ENCODE measurements at regions not wholly inside any gene's neighbourhood (a gene's known extent, or its start where the extent isn't known, plus 50 kb on each side); places are given as distances from the start of the nearest gene placed in this dataset.
"Not testable (repeated sequence)": the region's sequence is repeated elsewhere in the genome, so short reads cannot be mapped to it uniquely, and the experiment has no call there.

GRCh38 chr2:89833116-89833779 lies 1141.8 kb downstream of the RPIA start:
- Histone ChIP-seq H3K4me2 (ENCODE audit: low read length) (no peak overlapping the region), H4K20me1 (ENCODE audit: insufficient read depth, low read length) (no peaks in the 10 kb centered on the region), H3K9ac (ENCODE audit: low read length) (no peak overlapping the region), H3K9me2 (ENCODE audit: low read depth, low read length) (no peaks in the 10 kb centered on the region), H3K4me1 (ENCODE audit: insufficient read depth, low read length, severe bottlenecking) (no peaks in the 10 kb centered on the region), H3K4me3 (ENCODE audit: low read depth, low read length, poor library complexity, severe bottlenecking) (no peak overlapping the region), H3K79me2 (ENCODE audit: insufficient read depth, low read length) (no peaks in the 10 kb centered on the region), H3K27ac (ENCODE audit: low read depth, low read length, poor library complexity, severe bottlenecking) (no peak overlapping the region), H2AFZ (ENCODE audit: low read length) (no peak overlapping the region), H3K27me3 (ENCODE audit: insufficient read depth, low read length) (no peaks in the 10 kb centered on the region), H3F3A (ENCODE audit: insufficient read depth, low read length) (peaks cover 6% of the 10 kb centered on the region), H3K9me3 (ENCODE audit: low read length) (peaks cover 23% of the 10 kb centered on the region), H3K36me3 (ENCODE audit: insufficient read depth, low read length) (no peaks in the 10 kb centered on the region)
- TF ChIP-seq CTCF (IDR thresholded peaks at IDR 0.05; ENCODE audit: low read length) (no peak), EZH2 (IDR thresholded peaks at IDR 0.05; ENCODE audit: borderline replicate concordance, low read length) (no peak)

GRCh38 chr2:89833780-89834117 lies 1142.3 kb downstream of the RPIA start:
- Histone ChIP-seq H3K9ac (ENCODE audit: low read length) (no peak overlapping the region), H3K4me2 (ENCODE audit: low read length) (no peak overlapping the region), H3K27me3 (ENCODE audit: insufficient read depth, low read length) (no peaks in the 10 kb centered on the region), H3K79me2 (ENCODE audit: insufficient read depth, low read length) (no peaks in the 10 kb centered on the region), H3K4me1 (ENCODE audit: insufficient read depth, low read length, severe bottlenecking) (no peaks in the 10 kb centered on the region), H3K9me2 (ENCODE audit: low read depth, low read length) (no peaks in the 10 kb centered on the region), H4K20me1 (ENCODE audit: insufficient read depth, low read length) (no peaks in the 10 kb centered on the region), H3K9me3 (ENCODE audit: low read length) (peaks cover 26% of the 10 kb centered on the region), H2AFZ (ENCODE audit: low read length) (no peak overlapping the region), H3K36me3 (ENCODE audit: insufficient read depth, low read length) (no peaks in the 10 kb centered on the region), H3K27ac (ENCODE audit: low read depth, low read length, poor library complexity, severe bottlenecking) (no peak overlapping the region), H3K4me3 (ENCODE audit: low read depth, low read length, poor library complexity, severe bottlenecking) (no peak overlapping the region), H3F3A (ENCODE audit: insufficient read depth, low read length) (peaks cover 8% of the 10 kb centered on the region)
- TF ChIP-seq EZH2 (IDR thresholded peaks at IDR 0.05; ENCODE audit: borderline replicate concordance, low read length) (no peak), CTCF (IDR thresholded peaks at IDR 0.05; ENCODE audit: low read length) (no peak)

GRCh38 chr2:89834306-89834705 lies 1142.8 kb downstream of the RPIA start:
- Histone ChIP-seq H3K9me3 (ENCODE audit: low read length) (peaks cover 30% of the 10 kb centered on the region), H3K9me2 (ENCODE audit: low read depth, low read length) (no peaks in the 10 kb centered on the region), H3K4me2 (ENCODE audit: low read length) (no peak overlapping the region), H3K4me3 (ENCODE audit: low read depth, low read length, poor library complexity, severe bottlenecking) (no peak overlapping the region), H3K27ac (ENCODE audit: low read depth, low read length, poor library complexity, severe bottlenecking) (no peak overlapping the region), H3K79me2 (ENCODE audit: insufficient read depth, low read length) (no peaks in the 10 kb centered on the region), H3K27me3 (ENCODE audit: insufficient read depth, low read length) (no peaks in the 10 kb centered on the region), H3F3A (ENCODE audit: insufficient read depth, low read length) (peaks cover 8% of the 10 kb centered on the region), H3K9ac (ENCODE audit: low read length) (no peak overlapping the region), H3K36me3 (ENCODE audit: insufficient read depth, low read length) (no peaks in the 10 kb centered on the region), H3K4me1 (ENCODE audit: insufficient read depth, low read length, severe bottlenecking) (no peaks in the 10 kb centered on the region), H2AFZ (ENCODE audit: low read length) (no peak overlapping the region), H4K20me1 (ENCODE audit: insufficient read depth, low read length) (no peaks in the 10 kb centered on the region)
- TF ChIP-seq EZH2 (IDR thresholded peaks at IDR 0.05; ENCODE audit: borderline replicate concordance, low read length): no peak
- no peak for TF ChIP-seq CTCF (IDR thresholded peaks at IDR 0.05; ENCODE audit: low read length)

GRCh38 chr2:89836326-89836725 lies 1144.9 kb downstream of the RPIA start:
- H3K79me2 ChIP-seq (ENCODE audit: insufficient read depth, low read length); H3K36me3 ChIP-seq (ENCODE audit: insufficient read depth, low read length); H3K9me2 ChIP-seq (ENCODE audit: low read depth, low read length); H3K4me2 ChIP-seq (ENCODE audit: low read length); H4K20me1 ChIP-seq (ENCODE audit: insufficient read depth, low read length); H3K27me3 ChIP-seq (ENCODE audit: insufficient read depth, low read length); H3K9ac ChIP-seq (ENCODE audit: low read length); H2AFZ ChIP-seq (ENCODE audit: low read length); H3F3A ChIP-seq (ENCODE audit: insufficient read depth, low read length); H3K4me3 ChIP-seq (ENCODE audit: low read depth, low read length, poor library complexity, severe bottlenecking); H3K4me1 ChIP-seq (ENCODE audit: insufficient read depth, low read length, severe bottlenecking); H3K27ac ChIP-seq (ENCODE audit: low read depth, low read length, poor library complexity, severe bottlenecking): not testable (repeated sequence)
- H3K9me3 ChIP-seq (ENCODE audit: low read length): peaks cover 27% of the 10 kb centered on the region
